ENCODE measurements at regions not wholly inside any gene's neighbourhood (a gene's known extent, or its start where the extent isn't known, plus 50 kb on each side); places are given as distances from the start of the nearest gene placed in this dataset.
"Not testable (repeated sequence)": the region's sequence is repeated elsewhere in the genome, so short reads cannot be mapped to it uniquely, and the experiment has no call there.

- DNase-seq, result no peak
Measured at GRCh38 chr11:11000579-11001283, 142.9 kb upstream of the ZBED5 start.

- no peak for DNase-seq
Measured at GRCh38 chr11:10998674-10999073, 140.8 kb upstream of the ZBED5 start.

DNA sequence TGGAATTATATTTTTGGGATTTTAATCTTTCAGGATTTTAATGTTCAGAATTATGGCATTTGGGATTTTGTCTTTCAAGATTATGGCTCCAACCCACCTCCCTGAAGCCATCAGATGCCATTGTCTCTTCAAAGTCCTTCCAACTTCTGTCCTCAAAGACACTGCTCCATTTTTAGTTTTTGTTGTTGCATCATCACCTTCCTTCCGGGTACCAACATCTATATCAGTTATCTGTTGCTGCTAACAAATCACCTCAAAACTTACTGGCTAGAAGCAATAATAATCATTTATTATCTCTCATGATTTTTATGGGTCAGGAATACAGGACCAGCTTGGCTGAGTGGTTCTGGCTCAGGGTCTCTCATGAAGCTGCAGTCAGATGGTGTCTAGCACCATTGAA, 138.8 kb upstream of the ZBED5 start:
- no peak for DNase-seq

- no peak for DNase-seq
Measured at GRCh38 chr11:10993640-10994039, 135.8 kb upstream of the ZBED5 start.

DNA sequence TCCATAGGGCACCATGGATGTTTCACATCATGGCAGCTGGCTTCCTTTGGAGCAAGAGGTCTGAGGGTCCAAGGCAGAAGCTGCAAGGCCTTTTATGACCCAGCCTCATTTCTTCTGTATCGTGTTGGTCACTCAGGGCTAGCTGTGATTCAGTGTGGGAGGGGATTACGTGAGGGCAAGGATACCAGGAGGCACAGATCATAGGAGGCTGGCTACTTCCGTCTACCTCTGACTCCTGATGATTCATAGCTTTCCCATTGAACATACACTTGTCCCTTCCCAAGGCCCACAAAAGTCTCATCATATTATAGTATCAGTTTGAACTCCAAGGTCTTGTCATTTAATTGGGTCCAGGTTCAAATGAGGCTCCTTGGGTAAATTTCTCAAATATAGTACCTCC, 135.3 kb upstream of the ZBED5 start:
- DNase-seq, result no peak

DNA sequence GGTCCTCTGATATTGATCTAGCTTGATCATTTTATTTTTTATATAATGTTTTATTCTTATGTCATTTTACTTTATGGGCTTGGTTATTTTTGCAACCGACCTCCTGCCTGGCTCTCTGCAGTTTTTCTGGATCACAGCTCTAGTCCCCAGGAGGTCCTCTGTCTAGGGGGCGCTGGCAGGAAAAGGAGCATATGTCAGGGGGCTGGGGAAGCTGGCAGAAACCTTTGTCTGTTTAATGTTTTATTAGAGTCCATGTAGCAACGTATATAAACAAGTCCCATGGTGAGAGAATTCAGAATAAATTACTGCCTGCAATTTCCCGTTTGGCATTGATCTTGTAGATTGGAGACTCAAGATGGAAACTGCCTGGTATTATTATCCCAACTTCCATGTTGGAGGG, 133.5 kb upstream of the ZBED5 start:
- no peak for DNase-seq

- DNase-seq, result no peak
Measured at GRCh38 chr11:10990637-10991193, 132.9 kb upstream of the ZBED5 start.

GRCh38 chr11:10990160-10990559, 132.3 kb upstream of the ZBED5 start:
- no peak for DNase-seq

DNA sequence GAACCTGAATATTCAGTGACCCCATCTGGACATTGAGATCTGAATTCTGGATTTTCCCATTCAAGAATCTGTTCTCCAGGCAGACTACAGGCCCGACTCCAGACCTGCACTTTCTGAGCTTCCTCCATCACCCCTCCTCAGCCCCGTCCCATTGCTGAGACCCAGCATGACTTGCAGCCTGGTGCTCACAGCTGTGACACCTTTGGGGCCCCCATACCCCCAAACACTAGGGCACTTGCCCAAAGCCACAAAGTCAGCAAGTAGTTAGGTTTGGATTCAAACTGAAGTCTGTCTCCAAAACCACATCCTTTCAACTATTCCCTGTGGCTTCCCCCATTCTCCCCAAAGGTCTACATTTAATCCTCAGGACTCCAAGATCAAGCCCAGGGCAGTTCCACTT, 128.2 kb upstream of the ZBED5 start:
- no peak for DNase-seq

DNA sequence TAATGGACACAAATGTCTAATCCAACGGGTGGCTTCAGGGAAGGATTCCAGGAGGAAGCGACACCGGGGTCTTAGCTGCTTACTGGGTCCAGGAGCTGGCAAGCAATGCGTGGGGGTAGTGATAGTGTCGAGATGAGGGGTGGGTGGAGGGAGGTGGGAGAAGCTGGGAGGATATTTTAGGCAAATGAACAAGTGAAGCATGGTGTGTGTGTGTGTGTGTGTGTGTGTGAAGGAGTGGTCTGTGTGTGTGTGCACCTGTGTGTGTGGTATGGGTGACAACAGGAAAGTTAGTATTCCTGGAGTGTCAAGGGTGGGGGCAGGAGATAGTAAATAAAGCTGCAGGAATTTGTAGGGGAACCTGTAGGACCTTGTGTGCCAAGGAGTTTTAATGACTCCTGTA, 126.9 kb upstream of the ZBED5 start:
- DNase-seq, result no peak

- no peak for DNase-seq
Measured at GRCh38 chr11:10984250-10984649, 126.4 kb upstream of the ZBED5 start.

- no peak for DNase-seq
Measured at GRCh38 chr11:10982704-10983510, 125.1 kb upstream of the ZBED5 start.

DNA sequence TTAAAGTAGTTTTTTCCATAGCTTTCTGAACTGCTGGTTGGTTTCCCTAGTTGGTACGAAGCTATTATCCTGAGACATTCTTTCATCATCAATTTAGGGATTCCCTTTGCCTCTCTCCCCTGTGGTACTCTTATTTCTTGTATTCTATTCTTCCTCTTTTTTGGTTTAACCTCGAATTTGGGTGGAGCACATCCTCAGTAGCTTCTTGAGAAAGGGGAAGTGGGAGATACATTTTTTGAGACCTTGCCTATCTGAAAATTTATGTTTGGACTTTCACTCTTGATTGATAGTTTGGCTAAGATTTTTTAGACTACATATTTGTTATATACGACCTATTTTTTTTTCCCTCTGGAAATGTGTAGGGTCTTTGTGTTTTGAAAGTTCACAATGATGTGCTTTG, 121.7 kb upstream of the ZBED5 start:
- DNase-seq, result no peak

GRCh38 chr11:10978198-10978597, 120.3 kb upstream of the ZBED5 start:
- no peak for DNase-seq

GRCh38 chr11:10975287-10975721, 117.5 kb upstream of the ZBED5 start:
- no peak for DNase-seq

DNA sequence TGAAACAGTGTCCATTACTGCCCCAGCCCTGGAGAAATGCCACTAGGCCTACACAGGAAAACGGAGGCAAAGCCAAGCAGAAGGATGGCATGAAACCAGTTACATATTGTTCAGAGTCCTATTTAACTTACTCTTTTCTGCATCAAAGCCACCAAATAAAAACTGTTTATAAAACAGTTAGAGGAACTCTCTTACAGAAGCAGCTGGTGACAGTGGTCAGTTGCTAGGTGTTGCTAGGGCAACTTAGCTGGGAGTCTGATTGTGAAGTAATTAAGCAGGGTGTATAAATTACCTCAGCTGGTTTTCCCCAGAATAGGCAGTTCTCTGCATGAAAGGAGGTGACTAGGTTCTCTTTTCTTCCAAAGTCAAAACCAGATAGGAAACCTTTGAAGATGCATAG, 115.6 kb upstream of the ZBED5 start:
- peak; percentile 50 for DNase-seq

GRCh38 chr11:10970926-10971325, 113.1 kb upstream of the ZBED5 start:
- DNase-seq, result no peak

DNA sequence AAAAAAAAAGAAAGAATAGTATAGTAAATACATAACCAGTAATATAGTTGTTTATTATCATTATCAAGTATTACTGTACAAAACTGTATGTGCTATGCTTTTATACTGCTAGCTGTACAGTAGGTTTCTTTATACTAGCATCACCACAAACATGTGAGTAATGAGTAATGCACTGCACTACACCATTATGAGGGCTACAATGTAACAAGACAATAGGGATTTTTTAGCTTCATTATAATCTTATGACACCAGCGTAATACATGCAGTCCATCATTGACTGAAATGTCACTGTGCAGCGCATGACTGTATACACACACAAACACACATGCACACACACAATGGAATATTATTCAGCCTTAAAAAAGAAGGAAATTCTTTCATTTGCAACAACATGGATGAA, 111.5 kb upstream of the ZBED5 start:
- no peak for DNase-seq

- not testable (repeated sequence) for DNase-seq
Measured at GRCh38 chr11:10956884-10957283, 99.0 kb upstream of the ZBED5 start.

GRCh38 chr11:10955616-10956015, 97.8 kb upstream of the ZBED5 start:
- DNase-seq, result no peak

DNA sequence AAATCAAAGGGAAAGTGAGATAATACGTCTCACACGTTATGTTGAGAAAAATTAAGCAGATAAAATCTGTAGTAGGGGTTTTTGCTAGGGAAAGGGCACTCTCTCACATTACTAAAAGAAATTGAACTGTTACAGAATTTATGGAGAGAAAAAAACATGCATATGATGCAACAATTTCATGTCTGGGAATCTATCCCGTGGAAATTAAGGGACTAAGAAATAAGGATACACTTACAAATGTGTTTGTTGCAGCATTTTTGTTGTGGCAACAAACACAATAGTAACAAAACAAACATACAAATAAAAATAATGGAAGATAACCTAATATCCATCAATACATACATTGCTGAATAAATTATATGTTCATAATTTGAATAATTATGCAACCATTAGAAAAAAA, 96.3 kb upstream of the ZBED5 start:
- no peak for DNase-seq

GRCh38 chr11:10952872-10953271, 95.0 kb upstream of the ZBED5 start:
- DNase-seq, result no peak

- DNase-seq, result not testable (repeated sequence)
Measured at GRCh38 chr11:10947935-10948334, 90.1 kb upstream of the ZBED5 start.

DNA sequence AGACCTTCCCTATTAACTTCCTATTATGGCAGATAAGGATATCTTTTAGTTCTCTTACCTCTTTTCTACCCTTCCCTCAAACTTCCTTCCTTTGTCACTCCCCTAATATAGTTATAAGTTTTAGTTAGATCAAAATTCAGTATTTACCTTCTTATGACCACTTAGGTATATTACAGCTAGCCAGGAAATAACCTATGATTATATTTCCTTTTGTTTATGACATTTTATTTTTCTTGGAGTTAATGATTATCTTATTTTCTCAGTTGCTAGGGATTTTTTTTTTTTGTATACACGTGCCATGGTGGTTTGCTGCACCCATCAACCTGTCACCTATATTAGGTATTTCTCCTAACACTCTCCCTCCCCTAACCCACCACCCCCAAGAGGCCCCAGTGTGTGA, 88.2 kb upstream of the ZBED5 start:
- DNase-seq, result no peak
